SK-N-SH (cell line): ENCODE measurements at regions not wholly inside any gene's neighbourhood (a gene's known extent, or its start where the extent isn't known, plus 50 kb on each side); places are given as distances from the start of the nearest gene placed in this dataset.

ENCODE experiments used
- EP300 ChIP-seq, 2 experiments: IDR thresholded peaks; 2 replicates each; pipeline versions ENCODE4 v1.4.0 to v1.6.1; 2012; ENCODE audit warnings: borderline replicate concordance in 1 of 2, low read depth in 1 of 2, low read length in 1 of 2
- POLR2AphosphoS5 ChIP-seq: IDR thresholded peaks from 2 replicates; pipeline ENCODE4 v1.6.1; 2012; ENCODE audit warnings: low read depth, low read length
- RAD21 ChIP-seq: IDR thresholded peaks from 2 replicates; pipeline ENCODE4 v1.6.1; 2012; ENCODE audit warnings: mild to moderate bottlenecking, low read length
- TCF12 ChIP-seq: IDR thresholded peaks from 2 replicates; pipeline ENCODE4 v1.4.0; 2012
- TF ChIP-seq, protein P1 (sequence below): fragments of 200-600 bp; sonication (generic); IDR thresholded peaks from 2 replicates; pipeline ENCODE4 v1.6.1; 2017; ENCODE audit warnings: antibody characterized with exemption, mild to moderate bottlenecking, moderate library complexity

GRCh38 chr4:138513535-138513934, 271.4 kb upstream of the SLC7A11 start:
- TF ChIP-seq, protein P1, sequence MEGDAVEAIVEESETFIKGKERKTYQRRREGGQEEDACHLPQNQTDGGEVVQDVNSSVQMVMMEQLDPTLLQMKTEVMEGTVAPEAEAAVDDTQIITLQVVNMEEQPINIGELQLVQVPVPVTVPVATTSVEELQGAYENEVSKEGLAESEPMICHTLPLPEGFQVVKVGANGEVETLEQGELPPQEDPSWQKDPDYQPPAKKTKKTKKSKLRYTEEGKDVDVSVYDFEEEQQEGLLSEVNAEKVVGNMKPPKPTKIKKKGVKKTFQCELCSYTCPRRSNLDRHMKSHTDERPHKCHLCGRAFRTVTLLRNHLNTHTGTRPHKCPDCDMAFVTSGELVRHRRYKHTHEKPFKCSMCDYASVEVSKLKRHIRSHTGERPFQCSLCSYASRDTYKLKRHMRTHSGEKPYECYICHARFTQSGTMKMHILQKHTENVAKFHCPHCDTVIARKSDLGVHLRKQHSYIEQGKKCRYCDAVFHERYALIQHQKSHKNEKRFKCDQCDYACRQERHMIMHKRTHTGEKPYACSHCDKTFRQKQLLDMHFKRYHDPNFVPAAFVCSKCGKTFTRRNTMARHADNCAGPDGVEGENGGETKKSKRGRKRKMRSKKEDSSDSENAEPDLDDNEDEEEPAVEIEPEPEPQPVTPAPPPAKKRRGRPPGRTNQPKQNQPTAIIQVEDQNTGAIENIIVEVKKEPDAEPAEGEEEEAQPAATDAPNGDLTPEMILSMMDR, result no peak
- TF ChIP-seq TCF12 (no peak), RAD21 (no peak), POLR2AphosphoS5 (no peak), EP300 (IDR thresholded peaks at IDR 0.05; ENCODE audit: borderline replicate concordance in 1 of 2, low read depth in 1 of 2, low read length in 1 of 2) (no peak)
